Liver (tissue), 8 donors: ENCODE measurements at regions not wholly inside any gene's neighbourhood (a gene's known extent, or its start where the extent isn't known, plus 50 kb on each side); places are given as distances from the start of the nearest gene placed in this dataset.

Experiments
- DNase-seq: peaks from one replicate; pipeline ENCODE4 v3.0.0-alpha.2; 2017; ENCODE audit warnings: low spot score
- H3K27ac ChIP-seq, 2 donors: one replicate each; pipeline ENCODE4 v1.7.0; 2013; ENCODE audit warnings: inconsistent platforms in 2 of 2, low read length in 2 of 2, control low read depth in 1 of 2, low read depth in 1 of 2, mild to moderate bottlenecking in 1 of 2
- H3K27me3 ChIP-seq, 4 donors: one replicate each; pipeline versions ENCODE4 v1.6.1 to v1.7.0; 2013; ENCODE audit warnings: low read length in 3 of 4, inconsistent platforms in 1 of 4, mild to moderate bottlenecking in 1 of 4, moderate library complexity in 1 of 4; ENCODE audit not compliant: control insufficient read depth in 4 of 4, insufficient read depth in 4 of 4
- H3K36me3 ChIP-seq, 4 donors: one replicate each; pipeline versions ENCODE4 v1.6.1 to v1.7.0; 2013; ENCODE audit warnings: low read length in 3 of 4, mild to moderate bottlenecking in 3 of 4, low read depth in 1 of 4, moderate library complexity in 1 of 4; ENCODE audit not compliant: control insufficient read depth in 4 of 4, insufficient read depth in 3 of 4
- H3K4me1 ChIP-seq, 4 donors: one replicate each; pipeline versions ENCODE4 v1.6.1 to v1.7.0; 2013; ENCODE audit warnings: low read length in 3 of 4, mild to moderate bottlenecking in 3 of 4, moderate library complexity in 1 of 4; ENCODE audit not compliant: control insufficient read depth in 4 of 4, insufficient read depth in 4 of 4
- H3K4me3 ChIP-seq, 3 donors: one replicate each; pipeline versions ENCODE4 v1.6.1 to v1.7.0; 2013; ENCODE audit warnings: low read length in 3 of 3, control low read depth in 1 of 3, low read depth in 1 of 3, mild to moderate bottlenecking in 1 of 3
- H3K9ac ChIP-seq, 2 donors: one replicate each; pipeline ENCODE4 v1.7.0; 2013; ENCODE audit warnings: low read length in 2 of 2, mild to moderate bottlenecking in 2 of 2, moderate library complexity in 2 of 2, control low read depth in 1 of 2, low read depth in 1 of 2
- H3K9me3 ChIP-seq, 4 donors: one replicate each; pipeline versions ENCODE4 v1.6.1 to v1.7.0; 2013; ENCODE audit warnings: low read length in 3 of 4; ENCODE audit not compliant: control insufficient read depth in 4 of 4
- ATF3 ChIP-seq: IDR thresholded peaks from 2 replicates; pipeline ENCODE4 v1.6.1; 2016; ENCODE audit warnings: antibody characterized with exemption
- CTCF ChIP-seq: fragments of 150-350 bp; IDR thresholded peaks from 2 replicates; pipeline ENCODE4 v1.5.1; 2017; ENCODE audit warnings: improper control_type of control experiment, low read depth, low read length; ENCODE audit not compliant: missing input control
- EGR1 ChIP-seq, 2 donors: IDR thresholded peaks; 2 replicates each; pipeline ENCODE4 v1.6.1; 2016 to 2018; ENCODE audit warnings: antibody characterized with exemption in 2 of 2, low read depth in 2 of 2
- FOXA1 ChIP-seq: IDR thresholded peaks from 2 replicates; pipeline ENCODE4 v1.6.1; 2016; ENCODE audit warnings: antibody characterized with exemption
- FOXA2 ChIP-seq: IDR thresholded peaks from 2 replicates; pipeline ENCODE4 v1.6.1; 2016; ENCODE audit warnings: antibody characterized with exemption
- GABPA ChIP-seq, 2 donors: IDR thresholded peaks in 1 of 2; conservative IDR thresholded peaks in 1 of 2; 2 replicates each; pipeline ENCODE4 v1.6.1; 2016; ENCODE audit warnings: antibody characterized with exemption in 2 of 2, mild to moderate bottlenecking in 1 of 2, moderate library complexity in 1 of 2
- HNF4A ChIP-seq, 2 donors: conservative IDR thresholded peaks; 2 replicates each; pipeline ENCODE4 v1.6.1; 2016; ENCODE audit warnings: antibody characterized with exemption in 2 of 2, mild to moderate bottlenecking in 2 of 2
- HNF4G ChIP-seq: IDR thresholded peaks from 2 replicates; pipeline ENCODE4 v1.6.1; 2016; ENCODE audit warnings: antibody characterized with exemption
- JUND ChIP-seq, 2 donors: IDR thresholded peaks; 2 replicates each; pipeline ENCODE4 v1.6.1; 2016; ENCODE audit warnings: antibody characterized with exemption in 2 of 2
- MAX ChIP-seq: IDR thresholded peaks from 2 replicates; pipeline ENCODE4 v1.6.1; 2016; ENCODE audit warnings: antibody characterized with exemption
- NR2F2 ChIP-seq: IDR thresholded peaks from 2 replicates; pipeline ENCODE4 v1.6.1; 2016; ENCODE audit warnings: antibody characterized with exemption
- RAD21 ChIP-seq, 2 donors: IDR thresholded peaks; 2 replicates each; pipeline ENCODE4 v1.6.1; 2016; ENCODE audit warnings: antibody characterized with exemption in 2 of 2, mild to moderate bottlenecking in 2 of 2
- REST ChIP-seq: IDR thresholded peaks from 2 replicates; pipeline ENCODE4 v1.6.1; 2016; ENCODE audit warnings: antibody characterized with exemption, mild to moderate bottlenecking
- RXRA ChIP-seq, 2 donors: IDR thresholded peaks; 2 replicates each; pipeline ENCODE4 v1.6.1; 2017 to 2018; ENCODE audit warnings: antibody characterized with exemption in 2 of 2, mild to moderate bottlenecking in 1 of 2
- SP1 ChIP-seq: IDR thresholded peaks from 2 replicates; pipeline ENCODE4 v1.6.1; 2018; ENCODE audit warnings: antibody characterized with exemption, mild to moderate bottlenecking
- TAF1 ChIP-seq: conservative IDR thresholded peaks from 2 replicates; pipeline ENCODE4 v1.6.1; 2016; ENCODE audit warnings: antibody characterized with exemption, mild to moderate bottlenecking
- YY1 ChIP-seq: IDR thresholded peaks from 2 replicates; pipeline ENCODE4 v1.6.1; 2016; ENCODE audit warnings: antibody characterized with exemption, mild to moderate bottlenecking
- ZBTB33 ChIP-seq: IDR thresholded peaks from 2 replicates; pipeline ENCODE4 v1.6.1; 2016; ENCODE audit warnings: antibody characterized with exemption
- WGBS: extraction: QIAGEN DNeasy Blood & Tissue Kit; methylation state at CpG from one replicate; pipeline ENCODE4 v1.1.7; 2013; 5-methylcytosine and 5-hydroxymethylcytosine counted together
- donor health status: healthy.
- donor health status: healthy.
- donor health status: healthy.
- donor health status: healthy.
- donor health status: healthy.

- TF ChIP-seq MAX, result no peak
- no peak for TF ChIP-seq HNF4A (conservative IDR thresholded peaks at IDR 0.05)
- no peak for TF ChIP-seq FOXA2
Observed at GRCh38 chr2:144927429-144927828, 407.5 kb upstream of the ZEB2 start (continued).

GRCh38 chr2:144925886-144926285 lies 406.0 kb upstream of the ZEB2 start:
- Histone ChIP-seq H3K36me3 (no peaks in the 10 kb centered on the region), H3K4me3 (no peak overlapping the region), H3K4me1 (no peaks in the 10 kb centered on the region), H3K9ac (no peak overlapping the region), H3K9me3 (no peaks in the 10 kb centered on the region), H3K27me3 (no peaks in the 10 kb centered on the region), H3K27ac (no peak overlapping the region)
- no peak for DNase-seq
- TF ChIP-seq GABPA (IDR thresholded peaks at IDR 0.05 in 1 of 2, conservative IDR thresholded peaks at IDR 0.05 in 1 of 2) (no peak), JUND (IDR thresholded peaks at IDR 0.05) (no peak), MAX (no peak), FOXA1 (no peak), FOXA2 (no peak), YY1 (no peak), RXRA (IDR thresholded peaks at IDR 0.05) (no peak)
- WGBS, result 66% methylated on average over 4 of the region's 4 CpGs

- Histone ChIP-seq H3K9ac (no peak overlapping the region), H3K4me3 (no peak overlapping the region), H3K27me3 (no peaks in the 10 kb centered on the region), H3K27ac (no peak overlapping the region), H3K9me3 (no peaks in the 10 kb centered on the region), H3K4me1 (no peaks in the 10 kb centered on the region), H3K36me3 (no peaks in the 10 kb centered on the region)
- TF ChIP-seq GABPA (IDR thresholded peaks at IDR 0.05 in 1 of 2, conservative IDR thresholded peaks at IDR 0.05 in 1 of 2) (no peak), RAD21 (IDR thresholded peaks at IDR 0.05) (no peak), ZBTB33 (no peak), TAF1 (no peak), MAX (no peak), JUND (IDR thresholded peaks at IDR 0.05) (no peak), NR2F2 (no peak), YY1 (no peak), FOXA1 (no peak), ATF3 (no peak), EGR1 (IDR thresholded peaks at IDR 0.05; ENCODE audit: low read depth in 2 of 2) (no peak), SP1 (no peak), HNF4A (conservative IDR thresholded peaks at IDR 0.05) (no peak), REST (no peak), HNF4G (no peak), FOXA2 (no peak), RXRA (IDR thresholded peaks at IDR 0.05) (no peak), CTCF (no peak)
- DNase-seq, result no peak
Observed at GRCh38 chr2:144924827-144925226, 404.9 kb upstream of the ZEB2 start.
